ENCODE measurements at regions not wholly inside any gene's neighbourhood (a gene's known extent, or its start where the extent isn't known, plus 50 kb on each side); places are given as distances from the start of the nearest gene placed in this dataset.

DNA sequence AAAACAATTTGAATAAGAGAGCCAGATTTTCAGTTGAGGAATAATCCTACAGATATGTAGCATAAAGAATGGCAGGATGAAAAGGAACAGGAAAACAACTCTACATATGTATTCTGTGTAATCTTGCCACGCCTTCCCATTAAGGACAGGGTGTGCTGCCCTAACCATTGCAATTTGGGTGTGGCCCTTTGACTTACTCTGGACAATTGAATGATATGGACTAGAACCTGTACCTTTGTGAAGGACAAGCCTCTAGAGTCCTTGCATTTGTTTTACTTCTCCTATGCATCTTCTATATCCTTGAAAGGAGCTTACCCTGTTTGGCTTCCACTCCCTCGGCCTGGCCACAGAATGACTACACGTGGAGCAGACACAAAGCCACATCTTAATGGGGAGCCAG lies 1261.6 kb upstream of the GBE1 start:
- TF ChIP-seq EZH2 (IDR thresholded peaks at IDR 0.05; ENCODE audit: low read length) = no peak
- TF ChIP-seq, protein P1, sequence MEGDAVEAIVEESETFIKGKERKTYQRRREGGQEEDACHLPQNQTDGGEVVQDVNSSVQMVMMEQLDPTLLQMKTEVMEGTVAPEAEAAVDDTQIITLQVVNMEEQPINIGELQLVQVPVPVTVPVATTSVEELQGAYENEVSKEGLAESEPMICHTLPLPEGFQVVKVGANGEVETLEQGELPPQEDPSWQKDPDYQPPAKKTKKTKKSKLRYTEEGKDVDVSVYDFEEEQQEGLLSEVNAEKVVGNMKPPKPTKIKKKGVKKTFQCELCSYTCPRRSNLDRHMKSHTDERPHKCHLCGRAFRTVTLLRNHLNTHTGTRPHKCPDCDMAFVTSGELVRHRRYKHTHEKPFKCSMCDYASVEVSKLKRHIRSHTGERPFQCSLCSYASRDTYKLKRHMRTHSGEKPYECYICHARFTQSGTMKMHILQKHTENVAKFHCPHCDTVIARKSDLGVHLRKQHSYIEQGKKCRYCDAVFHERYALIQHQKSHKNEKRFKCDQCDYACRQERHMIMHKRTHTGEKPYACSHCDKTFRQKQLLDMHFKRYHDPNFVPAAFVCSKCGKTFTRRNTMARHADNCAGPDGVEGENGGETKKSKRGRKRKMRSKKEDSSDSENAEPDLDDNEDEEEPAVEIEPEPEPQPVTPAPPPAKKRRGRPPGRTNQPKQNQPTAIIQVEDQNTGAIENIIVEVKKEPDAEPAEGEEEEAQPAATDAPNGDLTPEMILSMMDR (optimal IDR thresholded peaks at IDR 0.05 in 1 of 3, IDR thresholded peaks at IDR 0.05 in 1 of 3, conservative IDR thresholded peaks at IDR 0.05 in 1 of 3; ENCODE audit: extremely low read depth in 1 of 3, insufficient read depth in 2 of 3, low read length in 3 of 3) = no peak

All from keratinocyte (primary cell).